ENCODE measurements at regions not wholly inside any gene's neighbourhood (a gene's known extent, or its start where the extent isn't known, plus 50 kb on each side); places are given as distances from the start of the nearest gene placed in this dataset.
"Not testable (repeated sequence)": the region's sequence is repeated elsewhere in the genome, so short reads cannot be mapped to it uniquely, and the experiment has no call there.

DNA sequence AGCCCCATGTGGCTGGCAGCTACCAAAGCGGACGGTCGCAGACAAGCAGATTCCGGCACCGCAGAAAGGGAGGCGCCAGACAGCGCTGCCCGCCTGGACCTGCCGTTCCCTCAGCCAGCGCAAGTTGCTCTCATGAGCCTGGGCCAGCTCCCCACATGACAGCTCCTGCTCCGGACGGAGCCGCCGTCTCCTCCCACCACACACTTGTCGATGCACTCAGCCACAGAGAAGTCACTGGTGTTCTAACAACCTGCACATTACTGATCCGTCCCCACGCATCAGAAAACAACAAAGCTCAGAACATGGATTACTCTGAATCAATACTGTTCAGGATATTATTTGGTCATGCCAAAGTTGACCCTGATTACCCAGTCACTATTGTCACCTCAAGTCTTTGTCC, 74.4 kb upstream of the TNK2 start:
- H3K4me2 ChIP-seq (ENCODE audit: low read length); H3K9ac ChIP-seq (ENCODE audit: low read length); H3K36me3 ChIP-seq (ENCODE audit: control insufficient read depth in 1 of 2, insufficient read depth in 2 of 2, low read length in 2 of 2); POLR2A ChIA-PET; RAD21 ChIA-PET (ENCODE audit: low non-redundant PET in 1 of 2, low total read pairs in 2 of 2, uncharacterized antibody in 2 of 2, unreplicated experiment in 2 of 2); H3K27me3 ChIP-seq (ENCODE audit: insufficient read depth, low read length); intact Hi-C loops (cut with micrococcal nuclease); ATAC-seq; H3K4me1 ChIP-seq (ENCODE audit: control insufficient read depth in 1 of 2, insufficient read depth in 2 of 2, low read length in 2 of 2); H3K9me2 ChIP-seq (ENCODE audit: insufficient read depth); CTCF ChIA-PET; DNase-seq (ENCODE audit: low read depth, low spot score); H3K9me3 ChIP-seq (ENCODE audit: control insufficient read depth in 1 of 2, insufficient read depth in 1 of 2, low read depth in 1 of 2, low read length in 2 of 2); H3K4me3 ChIP-seq (replicated peaks in 1 of 2; ENCODE audit: low read depth in 1 of 2, low read length in 2 of 2); BruUV-seq (replicated peaks); H2AFZ ChIP-seq (ENCODE audit: low read depth, low read length, poor library complexity, severe bottlenecking); H3K79me2 ChIP-seq (ENCODE audit: insufficient read depth, low read length); H3K27ac ChIP-seq (ENCODE audit: low read depth, low read length); H4K20me1 ChIP-seq (ENCODE audit: insufficient read depth): not testable (repeated sequence)

DNA sequence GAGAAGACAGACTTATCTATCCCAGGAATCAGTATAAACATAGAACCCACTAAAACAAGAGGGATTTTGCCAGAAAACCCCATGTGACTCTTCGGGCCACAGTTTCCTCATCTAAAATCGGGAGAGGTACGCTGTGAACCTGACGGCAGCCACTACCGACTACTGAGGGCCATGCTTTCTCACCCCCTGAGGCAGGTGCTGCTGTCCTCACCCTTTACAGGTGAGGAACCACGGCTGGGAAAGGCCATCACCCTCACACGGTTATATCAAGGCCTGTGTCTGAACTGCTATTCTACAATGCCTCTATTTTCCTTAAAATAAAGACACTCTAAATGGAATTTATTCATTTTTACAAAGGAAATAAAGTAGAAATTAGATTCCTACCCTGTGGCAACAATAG, 73.4 kb upstream of the TNK2 start:
- ATAC-seq; H3K9me2 ChIP-seq (ENCODE audit: insufficient read depth); BruUV-seq (replicated peaks); CTCF ChIA-PET; RAD21 ChIA-PET (ENCODE audit: low non-redundant PET in 1 of 2, low total read pairs in 2 of 2, uncharacterized antibody in 2 of 2, unreplicated experiment in 2 of 2); H3K27me3 ChIP-seq (ENCODE audit: insufficient read depth, low read length); H3K4me2 ChIP-seq (ENCODE audit: low read length); DNase-seq (ENCODE audit: low read depth, low spot score); intact Hi-C loops (cut with micrococcal nuclease); POLR2A ChIA-PET; H3K9me3 ChIP-seq (ENCODE audit: control insufficient read depth in 1 of 2, insufficient read depth in 1 of 2, low read depth in 1 of 2, low read length in 2 of 2); H3K27ac ChIP-seq (ENCODE audit: low read depth, low read length); H3K79me2 ChIP-seq (ENCODE audit: insufficient read depth, low read length); H3K4me3 ChIP-seq (replicated peaks in 1 of 2; ENCODE audit: low read depth in 1 of 2, low read length in 2 of 2); H3K4me1 ChIP-seq (ENCODE audit: control insufficient read depth in 1 of 2, insufficient read depth in 2 of 2, low read length in 2 of 2); H3K9ac ChIP-seq (ENCODE audit: low read length); H4K20me1 ChIP-seq (ENCODE audit: insufficient read depth); H3K36me3 ChIP-seq (ENCODE audit: control insufficient read depth in 1 of 2, insufficient read depth in 2 of 2, low read length in 2 of 2); H2AFZ ChIP-seq (ENCODE audit: low read depth, low read length, poor library complexity, severe bottlenecking): not testable (repeated sequence)

DNA sequence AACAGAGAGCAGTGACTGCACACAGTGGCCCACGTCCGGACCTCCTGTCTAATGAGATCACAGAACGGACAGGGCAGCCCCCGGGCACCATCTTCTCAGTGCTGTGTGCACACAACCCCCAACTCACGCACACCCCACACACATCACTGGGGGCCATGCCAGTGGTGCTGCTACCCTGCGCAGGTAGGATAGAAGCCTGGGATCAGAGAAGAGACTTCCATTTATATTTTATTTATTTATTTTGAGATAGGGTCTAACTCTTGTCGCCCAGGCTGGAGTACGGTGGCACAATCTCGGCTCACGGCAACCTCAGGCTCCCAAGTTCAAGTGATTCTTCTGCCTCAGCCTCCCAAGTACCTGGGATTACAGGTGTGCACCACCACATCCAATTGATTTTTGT, 71.5 kb upstream of the TNK2 start:
- H3K27ac ChIP-seq (ENCODE audit: low read depth, low read length); H3K9me3 ChIP-seq (ENCODE audit: control insufficient read depth in 1 of 2, insufficient read depth in 1 of 2, low read depth in 1 of 2, low read length in 2 of 2); H3K9me2 ChIP-seq (ENCODE audit: insufficient read depth); H4K20me1 ChIP-seq (ENCODE audit: insufficient read depth); H3K27me3 ChIP-seq (ENCODE audit: insufficient read depth, low read length); RAD21 ChIA-PET (ENCODE audit: low non-redundant PET in 1 of 2, low total read pairs in 2 of 2, uncharacterized antibody in 2 of 2, unreplicated experiment in 2 of 2); BruUV-seq (replicated peaks); DNase-seq (ENCODE audit: low read depth, low spot score); H3K4me1 ChIP-seq (ENCODE audit: control insufficient read depth in 1 of 2, insufficient read depth in 2 of 2, low read length in 2 of 2); H3K36me3 ChIP-seq (ENCODE audit: control insufficient read depth in 1 of 2, insufficient read depth in 2 of 2, low read length in 2 of 2); H3K9ac ChIP-seq (ENCODE audit: low read length); POLR2A ChIA-PET; H3K79me2 ChIP-seq (ENCODE audit: insufficient read depth, low read length); ATAC-seq; H3K4me2 ChIP-seq (ENCODE audit: low read length); H3K4me3 ChIP-seq (replicated peaks in 1 of 2; ENCODE audit: low read depth in 1 of 2, low read length in 2 of 2); H2AFZ ChIP-seq (ENCODE audit: low read depth, low read length, poor library complexity, severe bottlenecking); CTCF ChIA-PET: not testable (repeated sequence)
- intact Hi-C loops (cut with micrococcal nuclease), result loop anchor here (10.0 kb wide), 1 partner anchor 305 kb away; no protein-coding TSS in a partner anchor

DNA sequence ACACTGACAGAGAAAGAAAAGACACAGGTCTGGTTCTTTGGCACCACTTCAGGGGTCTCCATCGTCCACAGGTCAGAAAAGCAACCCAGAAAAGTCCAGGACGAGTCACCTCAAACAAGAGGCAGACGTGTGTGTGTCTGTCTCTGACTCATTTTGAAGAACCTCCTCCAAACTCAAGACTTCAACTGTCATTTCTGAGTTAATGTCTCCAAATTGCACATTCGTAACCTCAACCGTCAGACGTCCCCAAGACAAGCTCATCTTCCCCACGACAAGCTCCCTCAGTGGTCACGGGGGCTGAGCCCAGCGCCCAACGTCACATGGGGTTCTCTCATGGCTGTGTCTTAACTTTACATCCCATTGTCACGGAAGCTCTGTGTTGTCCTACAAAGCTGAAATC, 70.2 kb upstream of the TNK2 start:
- H3K4me3 ChIP-seq (replicated peaks in 1 of 2; ENCODE audit: low read depth in 1 of 2, low read length in 2 of 2); RAD21 ChIA-PET (ENCODE audit: low non-redundant PET in 1 of 2, low total read pairs in 2 of 2, uncharacterized antibody in 2 of 2, unreplicated experiment in 2 of 2); H3K79me2 ChIP-seq (ENCODE audit: insufficient read depth, low read length); CTCF ChIA-PET; H3K27ac ChIP-seq (ENCODE audit: low read depth, low read length); H3K9me3 ChIP-seq (ENCODE audit: control insufficient read depth in 1 of 2, insufficient read depth in 1 of 2, low read depth in 1 of 2, low read length in 2 of 2); POLR2A ChIA-PET; H2AFZ ChIP-seq (ENCODE audit: low read depth, low read length, poor library complexity, severe bottlenecking); BruUV-seq (replicated peaks); H3K27me3 ChIP-seq (ENCODE audit: insufficient read depth, low read length); DNase-seq (ENCODE audit: low read depth, low spot score); H3K9ac ChIP-seq (ENCODE audit: low read length); H3K36me3 ChIP-seq (ENCODE audit: control insufficient read depth in 1 of 2, insufficient read depth in 2 of 2, low read length in 2 of 2); H3K9me2 ChIP-seq (ENCODE audit: insufficient read depth); ATAC-seq; H3K4me1 ChIP-seq (ENCODE audit: control insufficient read depth in 1 of 2, insufficient read depth in 2 of 2, low read length in 2 of 2); H3K4me2 ChIP-seq (ENCODE audit: low read length); H4K20me1 ChIP-seq (ENCODE audit: insufficient read depth): not testable (repeated sequence)
- intact Hi-C loops (cut with micrococcal nuclease), result loop anchor here (10.0 kb wide), 1 partner anchor 304 kb away; no protein-coding TSS in a partner anchor

DNA sequence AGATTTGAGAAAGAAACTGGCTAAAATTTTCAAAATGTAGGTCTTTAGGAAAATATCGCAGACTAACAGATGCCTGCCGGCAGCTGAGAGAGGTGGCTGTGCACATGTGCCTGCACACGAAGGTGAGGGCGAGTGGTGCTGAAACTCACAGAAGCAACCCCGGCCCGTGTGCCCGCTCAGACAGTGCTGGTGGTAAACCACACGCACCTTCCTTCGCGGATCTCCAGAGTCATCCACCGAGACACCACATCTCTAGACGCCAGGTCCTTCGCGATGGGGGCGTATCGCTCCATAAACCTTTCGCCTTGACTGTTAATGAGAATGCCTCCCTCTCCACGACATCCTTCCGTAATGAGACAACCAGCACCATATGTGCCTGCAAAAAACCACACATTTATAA, 68.5 kb upstream of the TNK2 start:
- H3K9me2 ChIP-seq (ENCODE audit: insufficient read depth); CTCF ChIA-PET; ATAC-seq; DNase-seq (ENCODE audit: low read depth, low spot score); H3K27ac ChIP-seq (ENCODE audit: low read depth, low read length); BruUV-seq (replicated peaks); H2AFZ ChIP-seq (ENCODE audit: low read depth, low read length, poor library complexity, severe bottlenecking); H3K36me3 ChIP-seq (ENCODE audit: control insufficient read depth in 1 of 2, insufficient read depth in 2 of 2, low read length in 2 of 2); H3K4me3 ChIP-seq (replicated peaks in 1 of 2; ENCODE audit: low read depth in 1 of 2, low read length in 2 of 2); H3K9ac ChIP-seq (ENCODE audit: low read length); POLR2A ChIA-PET; H3K4me2 ChIP-seq (ENCODE audit: low read length); H3K9me3 ChIP-seq (ENCODE audit: control insufficient read depth in 1 of 2, insufficient read depth in 1 of 2, low read depth in 1 of 2, low read length in 2 of 2); H3K79me2 ChIP-seq (ENCODE audit: insufficient read depth, low read length); H4K20me1 ChIP-seq (ENCODE audit: insufficient read depth); H3K4me1 ChIP-seq (ENCODE audit: control insufficient read depth in 1 of 2, insufficient read depth in 2 of 2, low read length in 2 of 2); H3K27me3 ChIP-seq (ENCODE audit: insufficient read depth, low read length); RAD21 ChIA-PET (ENCODE audit: low non-redundant PET in 1 of 2, low total read pairs in 2 of 2, uncharacterized antibody in 2 of 2, unreplicated experiment in 2 of 2): not testable (repeated sequence)
- intact Hi-C loops (cut with micrococcal nuclease), result loop anchor here (10.0 kb wide), 1 partner anchor 302 kb away; no protein-coding TSS in a partner anchor

Data from HCT116 (cell line).